Prostate gland (tissue), 2 donors: ENCODE measurements at regions not wholly inside any gene's neighbourhood (a gene's known extent, or its start where the extent isn't known, plus 50 kb on each side); places are given as distances from the start of the nearest gene placed in this dataset.

Experiments
- DNase-seq: peaks from one replicate; pipeline ENCODE4 v3.0.0-alpha.2; 2019; ENCODE audit warnings: low spot score
- H3K27ac ChIP-seq, 2 donors: fragments of 200-600 bp; sonication (generic); 2 replicates each; pipeline ENCODE4 v1.5.1; 2017 to 2019
- H3K27me3 ChIP-seq: fragments of 200-600 bp; sonication (generic); replicated peaks from 2 replicates; pipeline ENCODE4 v1.5.1; 2019; ENCODE audit not compliant: insufficient read depth
- H3K36me3 ChIP-seq, 2 donors: fragments of 200-600 bp; sonication (generic); 1 replicate in 1 of 2; 2 replicates in 1 of 2; pipeline versions ENCODE4 v1.5.1 to v1.8.1; 2017 to 2019
- H3K4me1 ChIP-seq: fragments of 200-600 bp; sonication (generic); replicated peaks from 2 replicates; pipeline ENCODE4 v1.5.1; 2019
- H3K4me3 ChIP-seq, 2 donors: fragments of 200-600 bp; sonication (generic); 2 replicates each; pipeline ENCODE4 v1.5.1; 2017 to 2019
- H3K9me3 ChIP-seq: fragments of 200-600 bp; sonication (generic); 2 replicates; pipeline ENCODE4 v1.5.1; 2017
- CTCF ChIP-seq, 4 experiments: fragments of 200-600 bp in 2 of 4; fragments of 450-650 bp in 2 of 4; sonication (generic) in 2 of 4; IDR thresholded peaks; 1 replicate in 3 of 4; 2 replicates in 1 of 4; pipeline ENCODE4 v1.5.1; 2016 to 2019; ENCODE audit warnings: antibody characterized with exemption in 4 of 4, mild to moderate bottlenecking in 2 of 4, moderate library complexity in 2 of 4
- POLR2A ChIP-seq: fragments of 450-650 bp; IDR thresholded peaks from one replicate; pipeline ENCODE4 v1.6.1; 2016; ENCODE audit warnings: antibody characterized with exemption, mild to moderate bottlenecking
- POLR2AphosphoS5 ChIP-seq: sonication (generic); formaldehyde crosslinking; IDR thresholded peaks from one replicate; pipeline ENCODE4 v1.6.1; 2017; ENCODE audit warnings: antibody characterized with exemption
- WGBS: methylation state at CpG from one replicate; pipeline ENCODE4 v1.1.5; 2018; 5-methylcytosine and 5-hydroxymethylcytosine counted together
- intact Hi-C: fragments of 100-400 bp; cut with DNase I; formaldehyde crosslinking; loops from one replicate; pipeline ENCODE4 v1.14.2; 2022

GRCh38 chr17:34001246-34001645 lies 253.8 kb upstream of the CCL2 start:
- intact Hi-C loops, result no loop called here
- TF ChIP-seq POLR2AphosphoS5, result no peak
- no peak for TF ChIP-seq POLR2A
- no peak for TF ChIP-seq CTCF (IDR thresholded peaks at IDR 0.05)
- Histone ChIP-seq H3K9me3 (no peaks in the 10 kb centered on the region), H3K4me3 (no peak overlapping the region), H3K27me3 (no peaks in the 10 kb centered on the region), H3K36me3 (no peaks in the 10 kb centered on the region), H3K27ac (no peak overlapping the region), H3K4me1 (no peaks in the 10 kb centered on the region)
- WGBS, result 95% methylated on average over 2 of the region's 2 CpGs
- DNase-seq, result no peak

GRCh38 chr17:34006126-34006525 lies 249.0 kb upstream of the CCL2 start:
- Histone ChIP-seq H3K9me3 (no peaks in the 10 kb centered on the region), H3K4me3 (no peak overlapping the region), H3K4me1 (no peaks in the 10 kb centered on the region), H3K27ac (no peak overlapping the region), H3K36me3 (no peaks in the 10 kb centered on the region), H3K27me3 (peaks cover 4% of the 10 kb centered on the region)
- 60% methylated on average over 3 of the region's 3 CpGs for WGBS
- DNase-seq, result no peak
- TF ChIP-seq POLR2A (no peak), CTCF (IDR thresholded peaks at IDR 0.05) (no peak), POLR2AphosphoS5 (no peak)
- intact Hi-C loops, result no loop called here

GRCh38 chr17:34008125-34008524 lies 247.0 kb upstream of the CCL2 start:
- intact Hi-C loops, result no loop called here
- DNase-seq, result no peak
- Histone ChIP-seq H3K27ac (no peak overlapping the region), H3K9me3 (no peaks in the 10 kb centered on the region), H3K4me3 (no peak overlapping the region), H3K27me3 (peaks cover 4% of the 10 kb centered on the region), H3K36me3 (no peaks in the 10 kb centered on the region), H3K4me1 (no peaks in the 10 kb centered on the region)
- TF ChIP-seq CTCF (IDR thresholded peaks at IDR 0.05) (no peak), POLR2AphosphoS5 (no peak), POLR2A (no peak)
- WGBS, result 62% methylated on average over 1 of the region's 1 CpG

- intact Hi-C loops, result no loop called here
- TF ChIP-seq POLR2AphosphoS5 (no peak), CTCF (IDR thresholded peaks at IDR 0.05) (no peak), POLR2A (no peak)
- H3K4me1 ChIP-seq, result no peaks in the 10 kb centered on the region
- WGBS, result 82% methylated on average over 5 of the region's 5 CpGs
- H3K4me3 ChIP-seq, result no peak overlapping the region
- peaks cover 4% of the 10 kb centered on the region for H3K27me3 ChIP-seq
- no peaks in the 10 kb centered on the region for H3K9me3 ChIP-seq
- H3K27ac ChIP-seq, result no peak overlapping the region
- DNase-seq, result no peak
- H3K36me3 ChIP-seq, result no peaks in the 10 kb centered on the region
These were observed 245.2 kb upstream of the CCL2 start for GRCh38 chr17:34009912-34010311.

- Histone ChIP-seq H3K9me3 (no peaks in the 10 kb centered on the region), H3K4me1 (no peaks in the 10 kb centered on the region), H3K36me3 (no peaks in the 10 kb centered on the region), H3K27me3 (peaks cover 4% of the 10 kb centered on the region), H3K27ac (no peak overlapping the region), H3K4me3 (no peak overlapping the region)
- DNase-seq, result no peak
- intact Hi-C loops, result no loop called here
- TF ChIP-seq POLR2AphosphoS5 (no peak), POLR2A (no peak), CTCF (IDR thresholded peaks at IDR 0.05) (no peak)
- WGBS, result 91% methylated on average over 2 of the region's 2 CpGs
These were observed 244.6 kb upstream of the CCL2 start for GRCh38 chr17:34010534-34010933.
